GM21381 (cell line): ENCODE measurements at regions not wholly inside any gene's neighbourhood (a gene's known extent, or its start where the extent isn't known, plus 50 kb on each side); places are given as distances from the start of the nearest gene placed in this dataset.

Experiments
- ATAC-seq: cut with Tn5 transposase; IDR thresholded peaks from one replicate; pipeline ENCODE4 v1.9.1; 2021; ENCODE audit warnings: mild to moderate bottlenecking, moderate library complexity; ENCODE audit not compliant: unreplicated experiment

DNA sequence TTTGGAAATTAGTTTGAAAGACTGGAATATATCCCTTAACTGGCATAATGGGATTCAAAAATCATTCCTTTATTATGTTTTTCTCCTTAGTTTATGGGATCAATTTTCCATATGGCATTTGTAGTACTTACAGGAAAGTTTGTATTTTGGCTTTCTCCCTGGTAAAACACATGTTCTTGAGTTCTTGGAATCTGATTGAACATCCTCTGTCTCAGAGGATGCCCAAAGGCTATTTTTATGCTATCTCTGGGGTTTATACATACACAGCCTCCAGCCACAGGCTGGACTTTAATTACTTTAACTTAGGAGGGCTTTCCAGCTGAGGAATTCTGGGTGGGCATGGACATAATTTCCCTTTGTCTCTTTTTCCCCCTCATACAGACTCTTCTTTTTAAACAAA lies 236.4 kb downstream of the HGF start:
- ATAC-seq: no peak

DNA sequence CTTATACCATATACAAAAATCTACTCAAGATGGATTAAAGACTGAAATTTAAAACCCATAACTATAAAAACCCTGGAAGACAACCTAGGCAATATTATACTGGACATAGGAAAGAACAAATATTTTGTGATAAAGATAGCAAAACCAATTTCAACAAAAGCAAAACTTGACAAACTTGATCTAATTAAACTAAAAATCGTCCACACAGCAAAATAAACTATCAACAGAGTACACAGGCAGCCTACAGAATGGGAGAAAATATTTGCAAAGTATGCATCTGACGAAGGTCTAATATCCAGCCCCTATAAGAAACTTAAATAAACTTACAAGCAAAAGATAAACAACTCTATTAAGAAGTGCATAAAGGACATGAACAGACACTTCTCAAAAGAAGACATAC lies 240.1 kb downstream of the HGF start:
- no peak for ATAC-seq

DNA sequence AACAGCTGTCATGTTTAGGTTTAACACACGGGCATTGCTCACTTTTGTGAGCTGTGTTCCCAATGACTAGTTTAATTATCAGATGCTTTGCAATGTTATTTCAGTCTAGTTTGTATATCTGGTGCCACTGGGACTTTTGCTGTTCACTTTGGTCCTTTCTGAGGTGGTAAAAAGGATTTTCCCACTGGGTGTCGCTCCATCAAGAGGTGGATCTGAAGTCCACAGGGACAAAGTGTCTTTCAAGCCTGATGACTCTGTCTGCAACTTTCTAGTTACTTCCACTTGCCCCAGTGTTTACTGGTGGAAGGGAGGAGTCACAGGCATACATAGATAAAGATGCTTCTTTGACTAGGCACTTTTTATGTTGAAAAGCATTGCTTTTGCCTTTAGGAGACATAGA lies 242.2 kb downstream of the HGF start:
- ATAC-seq: no peak

DNA sequence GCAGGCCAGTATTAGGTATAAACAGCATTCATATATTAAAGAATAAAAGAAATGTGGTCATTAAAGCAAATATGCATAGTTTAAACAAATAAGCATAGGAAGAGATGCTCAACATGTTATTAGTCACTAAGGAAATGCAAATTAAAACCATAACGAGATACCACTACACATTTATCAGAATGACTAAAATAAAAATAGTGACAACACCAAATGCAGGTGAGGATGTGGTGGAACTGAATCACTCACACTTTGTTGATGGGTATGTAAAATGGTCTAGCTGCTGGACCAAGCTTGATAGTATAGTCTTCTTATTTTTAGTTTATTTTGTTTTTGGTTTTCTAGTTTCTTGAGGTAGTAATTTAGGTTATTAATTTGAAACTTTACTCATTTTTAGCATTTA lies 242.9 kb downstream of the HGF start:
- no peak for ATAC-seq

DNA sequence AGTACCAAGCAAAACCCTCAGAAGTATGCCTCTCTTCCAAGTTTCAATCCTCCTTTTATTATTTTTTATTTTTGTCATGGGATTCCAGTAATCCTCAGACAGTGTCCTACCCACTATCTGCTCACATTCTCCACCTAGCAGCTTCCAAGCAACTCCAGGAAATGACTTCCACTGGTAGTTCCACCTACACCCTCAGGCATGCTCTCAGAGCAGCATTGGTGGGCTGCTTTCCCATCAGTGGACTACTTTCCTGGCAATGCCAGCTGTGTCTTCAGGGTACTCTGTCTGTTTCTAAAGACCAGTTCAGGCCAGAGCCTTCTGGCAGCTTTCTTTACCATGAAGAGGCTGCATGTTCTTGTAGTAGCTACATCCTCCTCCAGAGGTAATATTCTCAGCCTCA lies 244.0 kb downstream of the HGF start:
- no peak for ATAC-seq

DNA sequence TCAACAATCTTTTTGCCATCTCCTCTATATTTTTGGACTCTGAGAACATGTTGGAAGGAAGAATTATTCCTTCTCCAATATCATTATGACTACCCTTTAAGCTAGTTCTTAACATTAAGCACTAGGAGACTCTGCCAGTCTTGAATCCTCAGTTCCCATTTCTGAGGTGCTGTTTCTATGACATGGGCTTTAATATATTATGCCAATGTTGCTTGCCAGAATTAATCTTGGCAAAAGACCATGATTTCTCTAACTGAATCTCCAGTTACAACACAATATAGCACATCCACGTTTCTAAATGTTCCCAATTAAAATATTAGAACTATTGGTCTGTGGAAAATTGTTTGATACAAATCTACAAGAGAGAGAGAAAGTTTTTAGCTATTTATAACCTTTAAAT lies 250.0 kb downstream of the HGF start:
- no peak for ATAC-seq

DNA sequence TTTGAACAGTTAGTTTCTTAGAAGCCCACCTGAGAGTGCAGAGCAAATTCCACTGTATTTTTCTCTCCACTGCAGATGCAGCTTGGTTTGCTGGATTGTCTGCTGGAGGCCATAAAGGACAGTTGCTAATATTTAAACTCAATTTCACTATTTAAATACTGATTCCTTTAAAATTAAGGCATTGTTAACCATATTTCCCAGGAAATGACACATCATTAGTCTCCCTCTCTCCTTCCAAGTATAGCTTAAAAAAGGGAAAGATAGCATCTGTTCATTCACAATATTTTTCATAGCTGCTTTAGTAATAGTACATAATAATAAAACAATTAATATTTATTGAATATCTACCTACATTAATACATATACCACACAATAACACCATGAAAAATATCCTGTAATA lies 252.9 kb downstream of the HGF start:
- ATAC-seq: no peak

DNA sequence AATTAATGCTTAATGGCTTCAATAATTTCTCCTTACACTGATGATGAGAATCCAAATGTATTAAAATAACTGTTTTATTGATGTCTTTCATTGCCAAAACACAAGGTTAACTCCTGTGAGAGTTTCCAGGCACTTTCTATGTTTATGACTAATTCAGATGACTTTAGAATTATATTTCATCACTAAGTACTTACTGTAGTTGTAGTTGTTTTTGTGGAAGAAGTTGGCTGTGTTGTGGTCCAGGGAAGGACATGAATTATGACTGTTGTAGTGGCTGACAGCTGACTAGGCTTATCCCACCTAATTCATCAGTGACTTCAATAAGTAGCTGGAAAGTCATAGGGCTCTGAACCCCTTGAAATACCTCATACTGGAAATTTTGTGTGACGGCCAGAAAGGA lies 254.8 kb downstream of the HGF start:
- no peak for ATAC-seq

DNA sequence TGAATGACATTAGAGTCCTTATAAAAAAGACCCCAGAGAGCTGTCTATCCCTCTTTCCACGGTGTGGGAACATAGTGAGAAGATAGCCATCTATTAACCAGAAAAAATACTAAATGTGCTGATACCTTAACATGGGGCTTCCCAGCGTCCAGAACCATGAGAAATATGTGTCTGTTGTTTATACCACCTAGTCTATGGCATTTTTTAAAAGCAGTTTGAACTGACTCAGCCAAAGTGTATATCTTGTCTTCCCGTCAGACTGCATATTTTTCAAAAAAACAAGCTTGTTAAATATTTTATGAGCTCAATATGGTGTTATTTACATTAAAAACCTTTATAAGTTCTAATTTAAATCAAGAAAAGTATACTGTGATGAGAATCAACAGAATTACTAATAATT lies 255.3 kb downstream of the HGF start:
- no peak for ATAC-seq

DNA sequence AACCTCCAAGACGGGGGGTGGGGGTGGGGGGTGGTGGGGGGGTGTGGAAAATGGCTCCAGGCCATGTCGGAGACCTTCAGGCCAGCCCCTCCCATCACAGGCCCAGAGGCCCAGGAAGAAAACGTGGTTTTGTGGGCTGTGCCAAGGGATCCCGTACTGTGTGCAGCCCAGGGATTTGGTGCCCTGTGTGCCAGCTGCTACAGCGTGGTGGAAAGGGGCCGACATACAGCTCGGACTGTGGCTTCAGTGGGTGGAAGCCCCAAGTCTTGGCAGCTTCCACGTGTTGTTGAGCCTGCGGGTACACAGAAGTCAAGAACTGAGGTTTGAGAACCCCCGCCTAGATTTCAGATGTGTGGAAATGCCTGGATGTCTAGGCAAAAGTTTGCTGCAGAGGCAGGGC lies 259.7 kb downstream of the HGF start:
- no peak for ATAC-seq

DNA sequence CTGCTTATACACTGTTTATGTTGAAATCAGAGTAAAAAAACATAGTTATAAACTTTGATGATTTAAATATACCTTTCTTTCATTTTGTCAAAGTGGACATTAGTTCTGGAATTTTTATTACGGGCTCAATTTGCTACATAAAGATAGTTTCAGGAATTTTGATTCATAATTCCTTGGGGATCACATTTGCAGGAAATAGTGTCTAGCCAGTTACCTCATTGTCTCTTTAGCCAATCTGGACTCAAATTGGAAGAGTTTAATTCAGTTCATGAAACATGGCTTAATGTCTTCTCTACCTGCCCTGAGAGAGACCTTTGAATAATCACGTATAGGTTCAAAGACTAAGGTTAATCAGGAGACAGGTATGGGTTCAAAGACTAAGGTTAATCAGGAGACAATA lies 262.6 kb downstream of the HGF start:
- ATAC-seq: no peak

DNA sequence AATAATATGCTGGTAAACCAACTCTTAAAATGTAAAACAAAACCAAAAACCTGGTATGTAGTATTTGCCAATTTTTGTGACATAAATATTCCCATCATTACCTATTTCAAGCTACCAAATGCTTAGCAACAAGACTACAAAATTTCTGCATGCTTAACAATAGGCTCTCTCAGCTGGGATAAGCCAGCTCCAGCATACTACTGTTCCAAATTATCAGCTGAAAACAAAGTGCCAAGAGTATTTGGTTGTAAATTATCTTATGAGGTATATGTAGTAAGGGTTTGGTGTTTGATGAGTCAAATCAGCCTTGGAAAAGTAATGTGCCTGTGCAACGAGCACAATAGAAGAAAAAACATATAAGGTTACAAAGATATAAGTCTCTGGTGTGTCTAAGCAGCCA lies 263.2 kb downstream of the HGF start:
- no peak for ATAC-seq

DNA sequence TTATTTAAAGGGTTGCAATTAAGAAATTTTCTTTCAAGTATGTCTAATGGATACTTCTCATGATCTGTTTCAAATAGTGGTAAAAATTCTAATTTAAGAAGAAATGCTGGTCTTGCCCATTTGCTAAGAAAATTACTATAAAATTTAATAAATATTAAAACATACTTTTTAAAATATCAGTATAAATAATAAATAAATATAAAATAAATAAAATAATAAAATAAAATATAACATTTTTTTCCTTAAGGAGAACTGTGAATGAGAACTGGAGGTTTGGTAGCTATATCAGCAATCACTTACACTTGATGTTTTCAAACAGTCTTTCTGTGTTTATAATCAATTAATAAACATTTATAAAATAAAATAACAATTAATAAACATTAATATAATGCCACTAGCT lies 266.1 kb downstream of the HGF start:
- ATAC-seq: no peak

DNA sequence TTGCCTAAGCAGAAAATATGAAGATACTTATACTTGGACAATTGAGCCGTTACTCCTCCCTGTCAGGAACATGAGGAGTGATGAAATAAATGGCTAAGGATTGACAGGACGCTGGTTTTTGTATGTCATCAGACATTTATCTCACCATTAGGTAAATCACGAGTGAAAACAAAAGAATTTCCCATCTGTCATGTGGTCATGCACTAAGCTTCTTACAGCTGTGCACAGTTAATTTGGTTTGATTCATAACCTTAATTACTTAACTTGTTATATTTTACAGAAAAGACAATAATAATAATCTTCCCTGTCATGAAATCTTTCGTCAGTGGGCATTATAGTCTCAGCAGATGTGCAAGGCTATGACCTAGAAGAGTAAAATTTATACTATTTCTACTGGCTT lies 266.5 kb downstream of the HGF start:
- no peak for ATAC-seq

DNA sequence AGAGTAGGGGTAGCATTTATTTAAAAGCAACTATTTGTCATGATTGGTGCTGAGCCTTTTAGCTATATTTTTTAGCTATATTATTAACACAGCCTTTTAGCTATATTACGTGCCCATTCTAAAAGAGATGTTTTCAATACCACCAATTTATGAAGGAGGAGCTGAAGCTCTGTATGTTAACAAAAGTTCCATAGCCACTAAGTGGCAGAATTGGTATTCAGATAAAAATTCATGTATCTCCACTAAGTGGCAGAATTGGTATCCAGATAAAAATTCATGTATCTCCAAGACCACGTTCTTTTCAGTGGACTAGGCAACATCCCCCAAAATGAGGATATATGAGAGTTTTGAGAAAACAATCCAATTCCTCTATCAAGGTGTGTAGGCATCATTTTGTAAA lies 268.6 kb downstream of the HGF start:
- ATAC-seq: no peak

DNA sequence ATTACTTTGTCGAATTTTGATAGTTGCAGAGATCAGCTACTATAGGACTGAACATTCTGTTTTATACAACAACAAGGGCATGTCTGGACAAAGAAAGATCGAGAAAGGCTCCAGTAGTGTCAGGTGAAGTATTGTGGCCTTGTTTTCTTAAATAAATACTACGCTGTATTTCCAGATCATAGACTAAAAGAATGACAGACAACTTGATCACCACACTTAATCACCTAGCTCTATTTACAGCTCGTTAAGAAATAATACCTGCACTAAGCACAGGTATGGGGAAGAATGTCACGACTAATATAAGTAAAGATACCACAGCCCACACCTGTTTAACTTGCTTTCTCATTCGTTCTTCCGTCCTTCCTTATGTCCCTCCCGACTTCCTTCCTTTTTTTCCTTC lies 269.2 kb downstream of the HGF start:
- no peak for ATAC-seq

DNA sequence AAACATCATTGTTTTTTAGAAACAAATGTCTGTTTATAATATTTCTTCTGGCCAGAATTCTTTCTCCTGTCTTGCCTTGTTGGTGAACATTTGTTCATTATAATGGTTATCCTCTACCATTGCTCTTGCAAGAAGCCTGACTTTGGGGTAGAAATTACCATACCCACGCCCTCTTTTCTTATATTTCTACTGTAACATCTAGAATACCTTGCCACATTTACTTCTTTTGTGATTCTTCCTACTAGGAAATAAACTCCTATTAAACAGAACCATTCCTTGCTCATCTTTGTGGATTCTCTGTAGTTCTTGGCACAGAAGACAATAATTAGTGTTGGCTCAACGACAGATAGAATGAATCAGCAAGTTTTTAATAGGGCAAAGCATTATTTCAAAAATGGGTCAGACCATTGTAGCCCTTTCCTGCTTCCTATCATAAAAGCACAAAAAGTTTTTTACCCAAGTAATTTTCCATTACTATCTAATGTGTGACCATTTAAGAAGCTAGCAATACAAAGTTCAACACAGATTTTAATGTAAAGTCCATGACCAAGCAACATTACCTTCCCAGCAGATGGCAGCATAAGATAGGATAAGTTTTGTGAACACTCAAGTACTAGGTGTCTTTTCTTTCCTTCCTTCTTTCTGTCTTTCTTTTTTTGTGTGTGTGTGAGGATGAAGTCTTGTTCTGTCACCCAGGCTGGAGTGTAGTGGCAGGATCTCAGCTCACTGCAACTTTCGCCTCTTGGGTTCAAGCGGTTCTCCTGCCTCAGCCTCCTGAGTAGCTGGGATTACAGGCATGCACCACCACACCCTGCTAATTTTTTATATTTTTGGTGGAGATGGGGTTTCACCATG lies 270.4 kb downstream of the HGF start:
- peak; percentile 57 for ATAC-seq

DNA sequence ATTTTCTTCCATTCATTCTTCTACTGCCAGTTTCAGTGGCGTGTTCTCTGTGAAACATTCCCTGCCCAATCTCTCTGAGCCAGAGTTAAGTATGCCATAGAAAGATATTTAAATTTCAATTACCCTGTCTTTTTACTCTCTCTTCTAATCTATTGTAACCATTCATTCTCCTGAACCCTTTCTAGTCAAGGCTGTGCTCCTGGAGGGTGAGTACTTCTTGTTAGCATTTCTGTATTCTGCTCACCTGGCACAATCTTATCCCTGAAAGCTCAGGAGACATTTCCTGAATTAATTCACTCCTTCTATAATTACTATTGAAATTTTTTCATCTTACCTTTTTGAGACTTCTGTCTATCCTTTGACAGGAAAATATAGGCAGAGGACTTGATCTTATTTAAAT lies 271.7 kb downstream of the HGF start:
- ATAC-seq: no peak

DNA sequence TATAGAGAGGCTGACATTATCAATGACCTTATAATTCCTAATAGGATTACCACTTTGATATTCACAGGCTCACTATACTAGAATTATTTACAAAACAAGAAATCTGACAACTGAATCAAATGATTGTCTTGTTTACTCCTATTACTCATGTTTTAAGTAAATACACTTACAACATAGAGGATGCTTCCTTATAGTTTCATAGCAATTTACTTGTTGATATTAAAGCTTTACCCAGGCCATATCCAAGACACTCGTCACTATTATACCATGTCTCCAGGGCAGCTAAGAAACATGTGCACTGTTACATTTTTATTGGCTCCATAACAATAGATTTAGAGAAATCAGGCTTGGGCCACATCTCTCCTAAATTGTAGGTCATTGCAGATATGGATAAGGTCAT lies 276.9 kb downstream of the HGF start:
- no peak for ATAC-seq

DNA sequence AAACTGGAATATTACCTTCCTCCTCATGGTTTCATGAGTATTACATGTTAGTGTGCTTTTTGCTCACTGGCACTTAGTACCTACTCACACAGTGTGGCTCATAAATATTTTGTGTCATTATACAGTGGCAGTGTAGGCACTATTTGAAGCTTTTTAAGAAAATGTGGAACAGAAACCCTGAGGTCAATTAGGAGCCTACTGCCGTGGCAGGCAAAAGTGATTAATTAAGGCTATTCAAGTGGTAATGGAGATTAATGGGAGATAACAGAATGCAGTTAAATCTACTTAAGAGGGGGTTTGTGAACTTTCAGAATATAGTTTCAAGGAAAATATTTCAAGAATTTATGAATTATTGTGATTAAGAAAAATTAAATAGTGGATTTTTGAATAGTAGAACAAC lies 277.6 kb downstream of the HGF start:
- no peak for ATAC-seq

DNA sequence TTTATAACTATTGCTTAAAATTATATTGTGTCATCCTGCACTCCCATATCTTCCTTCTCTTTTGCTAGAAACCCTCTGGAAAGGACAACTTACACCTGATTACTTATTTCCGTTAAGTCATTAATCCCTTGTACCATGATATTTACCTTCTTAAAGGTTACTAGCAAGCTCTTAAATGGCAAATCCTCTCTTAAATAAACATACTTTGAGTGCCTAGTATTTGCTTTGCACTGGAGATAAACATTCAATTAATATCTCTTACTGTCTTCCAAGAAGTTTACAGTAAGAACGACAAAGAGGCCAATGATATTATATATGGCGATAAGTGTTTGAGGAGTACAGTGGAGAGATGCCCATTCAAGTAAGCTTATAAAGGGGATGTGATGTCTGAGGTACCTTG lies 278.3 kb downstream of the HGF start:
- ATAC-seq: no peak

DNA sequence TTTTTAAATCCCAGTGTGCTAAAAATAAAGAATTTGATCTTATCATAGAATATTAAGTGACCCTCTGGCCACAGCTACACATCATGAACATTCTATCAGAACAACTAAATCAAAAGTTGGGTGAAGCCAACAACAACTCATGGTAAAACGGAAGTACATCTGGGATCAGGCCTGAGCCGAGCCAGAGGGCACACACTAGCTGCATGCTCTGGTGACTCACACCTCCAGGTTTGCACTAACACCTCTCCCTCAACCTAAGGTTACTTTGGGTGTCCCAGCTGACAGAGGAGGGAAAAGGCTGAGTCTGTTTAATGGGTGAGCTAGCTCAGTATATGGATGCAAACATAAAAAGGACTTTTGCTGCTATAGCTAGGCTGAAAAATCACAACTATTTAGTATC lies 281.6 kb downstream of the HGF start:
- ATAC-seq: no peak

DNA sequence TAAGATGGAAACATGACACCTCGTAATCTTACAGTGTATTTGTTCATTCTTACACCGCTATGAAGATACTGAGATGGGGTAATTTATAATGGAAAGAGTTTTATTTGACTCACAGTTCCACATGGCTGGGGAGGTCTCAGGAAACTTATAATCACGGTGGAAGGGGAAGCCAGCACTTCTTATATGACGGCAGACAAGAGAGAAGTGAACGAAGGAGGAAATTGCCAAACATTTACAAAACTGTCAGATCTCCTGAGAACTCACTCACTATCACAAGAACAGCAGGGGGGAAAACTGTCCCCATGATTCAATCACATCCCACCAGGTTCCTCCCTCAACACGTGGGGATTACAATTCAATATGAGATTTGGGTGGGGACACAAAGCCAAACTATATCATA lies 282.3 kb downstream of the HGF start:
- no peak for ATAC-seq
